ENCODE measurements at regions not wholly inside any gene's neighbourhood (a gene's known extent, or its start where the extent isn't known, plus 50 kb on each side); places are given as distances from the start of the nearest gene placed in this dataset.

DNA sequence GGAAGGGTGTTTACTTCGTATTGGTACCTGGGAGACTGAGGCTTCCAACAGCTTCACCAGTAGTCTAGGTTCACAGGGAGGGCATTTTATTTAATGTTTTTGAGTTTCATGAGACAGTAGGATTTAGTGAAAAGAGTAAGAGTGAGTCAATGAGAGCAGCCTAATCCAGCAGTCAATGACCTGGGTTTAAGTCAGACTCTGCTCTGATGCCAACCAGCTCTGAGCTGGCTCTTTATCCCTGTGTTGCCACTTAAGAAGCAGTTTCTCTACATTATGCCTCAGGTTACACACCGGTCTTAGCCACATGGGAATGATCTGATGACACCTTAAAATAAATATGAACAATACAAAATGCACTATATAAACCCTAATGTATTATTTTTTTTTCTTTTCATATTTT lies 59.4 kb upstream of the KCNMB2 start:
- no peak for DNase-seq (ENCODE audit: low read depth)
- no peak overlapping the region for H3K4me3 ChIP-seq (replicated peaks; ENCODE audit: low read depth, low read length)
- TF ChIP-seq, protein P1, sequence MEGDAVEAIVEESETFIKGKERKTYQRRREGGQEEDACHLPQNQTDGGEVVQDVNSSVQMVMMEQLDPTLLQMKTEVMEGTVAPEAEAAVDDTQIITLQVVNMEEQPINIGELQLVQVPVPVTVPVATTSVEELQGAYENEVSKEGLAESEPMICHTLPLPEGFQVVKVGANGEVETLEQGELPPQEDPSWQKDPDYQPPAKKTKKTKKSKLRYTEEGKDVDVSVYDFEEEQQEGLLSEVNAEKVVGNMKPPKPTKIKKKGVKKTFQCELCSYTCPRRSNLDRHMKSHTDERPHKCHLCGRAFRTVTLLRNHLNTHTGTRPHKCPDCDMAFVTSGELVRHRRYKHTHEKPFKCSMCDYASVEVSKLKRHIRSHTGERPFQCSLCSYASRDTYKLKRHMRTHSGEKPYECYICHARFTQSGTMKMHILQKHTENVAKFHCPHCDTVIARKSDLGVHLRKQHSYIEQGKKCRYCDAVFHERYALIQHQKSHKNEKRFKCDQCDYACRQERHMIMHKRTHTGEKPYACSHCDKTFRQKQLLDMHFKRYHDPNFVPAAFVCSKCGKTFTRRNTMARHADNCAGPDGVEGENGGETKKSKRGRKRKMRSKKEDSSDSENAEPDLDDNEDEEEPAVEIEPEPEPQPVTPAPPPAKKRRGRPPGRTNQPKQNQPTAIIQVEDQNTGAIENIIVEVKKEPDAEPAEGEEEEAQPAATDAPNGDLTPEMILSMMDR (IDR thresholded peaks at IDR 0.05; ENCODE audit: low read length, missing control alignments) = no peak

GRCh38 chr3:178479446-178479845 lies 56.8 kb upstream of the KCNMB2 start:
- TF ChIP-seq, protein P1 (IDR thresholded peaks at IDR 0.05; ENCODE audit: low read length, missing control alignments) = no peak
- no peak for DNase-seq (ENCODE audit: low read depth)
- H3K4me3 ChIP-seq (replicated peaks; ENCODE audit: low read depth, low read length) = no peak overlapping the region

- no peak for DNase-seq (ENCODE audit: low read depth)
- no peak overlapping the region for H3K4me3 ChIP-seq (replicated peaks; ENCODE audit: low read depth, low read length)
- TF ChIP-seq, protein P1 (IDR thresholded peaks at IDR 0.05; ENCODE audit: low read length, missing control alignments) = no peak
These were observed 56.4 kb upstream of the KCNMB2 start for GRCh38 chr3:178479860-178480259.

- TF ChIP-seq, protein P1 (IDR thresholded peaks at IDR 0.05; ENCODE audit: low read length, missing control alignments) = no peak
- H3K4me3 ChIP-seq (replicated peaks; ENCODE audit: low read depth, low read length) = no peak overlapping the region
- no peak for DNase-seq (ENCODE audit: low read depth)
These were observed 56.0 kb upstream of the KCNMB2 start for GRCh38 chr3:178480274-178480673.

GRCh38 chr3:178480795-178481194 lies 55.4 kb upstream of the KCNMB2 start:
- no peak for DNase-seq (ENCODE audit: low read depth)
- TF ChIP-seq, protein P1 (IDR thresholded peaks at IDR 0.05; ENCODE audit: low read length, missing control alignments) = no peak

DNA sequence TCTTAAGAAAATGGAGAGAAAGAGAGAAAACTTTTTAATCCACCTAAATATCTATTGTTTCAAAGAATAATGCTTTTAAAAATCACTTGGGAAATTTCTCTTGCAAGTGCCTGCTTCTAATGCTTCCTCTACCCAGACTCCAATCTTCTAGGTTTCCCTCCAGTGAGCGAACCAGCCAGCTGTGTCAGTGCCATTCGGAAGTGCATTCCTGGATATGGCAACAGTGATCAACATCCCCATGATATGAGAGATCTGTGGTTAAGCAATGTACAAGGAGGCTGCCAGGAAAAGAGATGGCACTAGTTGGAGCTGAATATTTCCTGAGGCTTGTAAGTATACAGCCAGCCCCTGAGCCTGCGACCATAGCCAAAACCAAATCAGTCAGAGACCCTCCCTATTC lies 53.3 kb upstream of the KCNMB2 start:
- DNase-seq (ENCODE audit: low read depth) = no peak
- TF ChIP-seq, protein P1 (IDR thresholded peaks at IDR 0.05; ENCODE audit: low read length, missing control alignments) = no peak
- H3K4me3 ChIP-seq (replicated peaks; ENCODE audit: low read depth, low read length) = no peak overlapping the region

More at GRCh38 chr3:178480795-178481194, 55.4 kb upstream of the KCNMB2 start:
- H3K4me3 ChIP-seq (replicated peaks; ENCODE audit: low read depth, low read length) = no peak overlapping the region

DNA sequence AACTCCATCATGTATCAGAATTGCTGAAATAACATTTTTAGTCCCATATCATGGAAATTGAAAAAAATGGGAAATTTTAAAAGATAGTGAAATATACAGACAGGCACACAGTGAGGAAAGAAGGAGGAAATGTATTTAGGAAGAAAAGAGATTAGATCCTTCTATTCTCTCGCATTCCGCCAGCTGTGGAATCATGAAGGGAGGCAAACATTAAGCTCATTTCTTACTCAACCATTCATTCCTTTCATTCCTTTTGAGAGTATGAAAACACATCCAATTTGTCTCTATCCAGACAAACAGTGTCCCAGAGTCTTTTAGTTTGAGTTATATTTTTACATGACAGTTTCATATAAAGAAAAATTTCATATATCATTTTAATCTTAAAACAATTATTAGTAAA lies 52.5 kb upstream of the KCNMB2 start:
- peak; percentile 16 for DNase-seq (ENCODE audit: low read depth)
- TF ChIP-seq, protein P1 (IDR thresholded peaks at IDR 0.05; ENCODE audit: low read length, missing control alignments) = no peak

More for the DNA sequence above, 52.5 kb upstream of the KCNMB2 start:
- H3K4me3 ChIP-seq (replicated peaks; ENCODE audit: low read depth, low read length) = no peak overlapping the region

Measured in fibroblast of pulmonary artery (primary cell).